ENCODE measurements at regions not wholly inside any gene's neighbourhood (a gene's known extent, or its start where the extent isn't known, plus 50 kb on each side); places are given as distances from the start of the nearest gene placed in this dataset.

DNA sequence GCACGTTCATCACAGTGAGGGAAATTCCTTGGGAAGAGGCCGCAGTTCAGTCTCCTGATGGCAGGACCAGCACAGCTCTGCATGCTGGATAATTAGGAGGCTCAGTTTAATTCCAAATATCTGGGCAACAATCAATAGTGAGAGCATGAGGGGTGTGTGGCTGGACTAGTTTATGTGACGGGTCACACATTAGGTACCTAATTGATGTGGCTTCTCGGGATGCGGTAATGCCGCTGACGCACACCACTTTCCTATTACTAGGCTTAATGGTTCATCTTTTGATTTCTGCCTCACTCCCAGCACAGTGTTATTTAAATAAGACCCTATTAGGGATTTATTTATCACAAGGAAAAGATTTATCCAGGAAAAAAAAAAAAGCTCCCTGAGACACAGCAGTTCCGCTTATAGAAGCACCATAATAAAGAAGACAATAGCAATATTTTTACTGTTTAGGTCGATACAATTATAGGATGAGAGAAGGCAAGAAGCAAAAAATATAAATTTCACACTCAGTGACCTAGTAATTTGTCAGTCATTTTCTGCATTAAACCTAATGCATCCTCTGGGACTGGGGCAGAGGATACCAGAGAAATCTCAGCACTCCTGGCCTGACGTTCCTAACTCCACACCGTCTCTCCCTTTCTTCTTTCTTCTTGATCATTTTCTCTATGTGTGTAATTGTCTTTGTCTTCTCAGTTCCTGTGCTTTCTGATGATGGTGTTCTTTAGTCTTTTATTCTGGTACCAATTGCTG is 264.7 kb upstream of the SLC14A2 start:
- no peak for DNase-seq

DNA sequence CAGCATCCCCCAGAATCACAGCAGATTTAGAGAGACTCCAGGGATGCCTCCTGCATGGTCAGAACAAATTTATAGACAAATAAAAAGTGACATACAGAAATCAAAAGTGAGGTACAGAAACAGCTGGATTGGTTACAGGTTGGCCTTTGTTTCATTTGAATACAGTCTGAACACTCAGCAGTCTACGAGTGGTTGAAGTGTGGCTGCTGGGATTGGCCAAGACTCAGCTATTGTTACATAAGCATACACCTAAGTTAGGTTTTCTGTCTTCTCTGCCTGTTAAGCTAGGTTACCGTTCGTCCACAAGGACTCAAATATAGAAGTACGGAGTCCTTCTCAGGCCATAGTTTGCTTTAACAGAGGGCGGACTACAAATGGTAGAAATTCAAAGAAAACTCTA is 262.4 kb upstream of the SLC14A2 start:
- no peak for DNase-seq

DNA sequence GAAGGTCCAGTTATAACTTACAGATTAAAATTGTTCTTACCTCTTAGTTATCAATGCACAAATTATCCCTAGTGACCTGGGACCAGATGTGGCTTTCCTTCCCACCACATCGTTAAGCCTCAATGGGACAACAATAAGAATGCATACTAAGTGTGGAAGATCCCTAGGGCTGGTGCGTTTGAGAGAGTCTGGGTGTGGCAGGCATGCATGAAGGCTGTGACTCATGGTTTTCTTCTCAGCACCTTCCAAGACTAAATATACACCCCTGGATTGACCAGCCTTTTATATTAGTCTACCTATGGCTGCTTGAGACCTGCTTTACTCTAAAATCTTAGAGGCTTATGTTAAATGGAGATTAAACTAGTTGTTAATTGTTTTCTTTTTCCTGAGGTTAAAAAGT is 261.7 kb upstream of the SLC14A2 start:
- DNase-seq, result no peak

DNA sequence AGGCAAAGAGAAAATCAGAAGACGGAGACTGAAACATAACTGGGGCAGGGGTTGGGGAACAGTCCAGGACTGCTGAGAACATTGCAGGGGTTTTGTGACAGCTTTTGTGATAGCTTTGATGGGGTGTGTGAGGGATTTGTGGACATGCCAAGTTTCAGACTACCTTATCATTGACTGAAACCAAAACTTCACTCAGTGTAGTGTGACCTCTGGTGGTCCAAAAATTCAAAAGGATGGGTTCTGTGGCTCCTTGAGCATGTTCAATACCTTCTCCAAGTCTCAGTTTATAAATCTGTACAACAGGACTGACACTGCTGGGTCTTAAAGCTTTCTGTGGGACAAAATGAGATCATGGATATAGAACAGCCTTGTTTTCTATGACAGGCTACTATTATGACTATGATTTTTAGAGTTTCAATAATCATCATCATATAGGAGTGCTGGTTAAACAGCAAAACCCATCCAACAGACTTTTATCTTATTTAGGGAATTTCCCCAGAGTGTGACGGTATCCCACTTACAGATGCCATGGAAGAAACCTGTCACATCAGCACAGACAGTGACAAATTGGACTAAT is 259.2 kb upstream of the SLC14A2 start:
- no peak for DNase-seq

DNA sequence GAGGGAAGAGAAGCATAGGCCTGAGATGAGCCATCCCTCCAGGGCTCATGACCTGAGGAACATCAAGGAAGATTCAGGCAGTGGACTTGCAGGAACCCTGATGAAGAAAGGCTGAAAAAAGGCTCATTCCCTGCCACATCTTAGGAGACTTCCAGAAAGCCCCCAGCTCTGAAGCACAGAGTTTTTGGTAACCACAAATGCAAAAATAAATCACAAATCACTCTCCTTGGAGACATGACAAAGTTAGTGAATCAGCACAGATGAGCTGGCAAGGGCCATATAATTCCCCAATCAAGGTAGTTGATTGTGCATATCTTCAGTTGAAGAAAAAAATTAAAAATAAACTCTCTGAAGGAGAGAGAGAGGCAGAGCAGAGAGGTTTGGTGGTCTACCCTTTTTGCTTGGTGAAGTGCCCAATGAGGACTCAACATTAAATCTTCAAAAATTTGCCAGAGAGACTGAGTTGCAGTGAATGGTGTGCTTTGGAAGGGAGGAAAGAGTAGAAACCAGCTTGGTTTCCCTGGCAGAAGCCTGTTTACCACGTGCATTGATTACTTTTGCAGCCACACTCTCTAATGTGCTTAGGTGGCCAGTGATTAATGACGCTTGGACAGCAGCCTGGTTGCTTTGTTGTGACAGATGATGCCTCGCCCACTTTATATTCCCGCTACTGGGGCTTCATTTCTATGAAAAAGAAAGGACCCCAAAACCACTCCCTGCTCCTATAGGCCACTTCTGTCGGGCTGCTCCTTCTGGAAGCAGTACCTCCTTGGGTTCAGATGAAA is 257.4 kb upstream of the SLC14A2 start:
- no peak for DNase-seq

DNA sequence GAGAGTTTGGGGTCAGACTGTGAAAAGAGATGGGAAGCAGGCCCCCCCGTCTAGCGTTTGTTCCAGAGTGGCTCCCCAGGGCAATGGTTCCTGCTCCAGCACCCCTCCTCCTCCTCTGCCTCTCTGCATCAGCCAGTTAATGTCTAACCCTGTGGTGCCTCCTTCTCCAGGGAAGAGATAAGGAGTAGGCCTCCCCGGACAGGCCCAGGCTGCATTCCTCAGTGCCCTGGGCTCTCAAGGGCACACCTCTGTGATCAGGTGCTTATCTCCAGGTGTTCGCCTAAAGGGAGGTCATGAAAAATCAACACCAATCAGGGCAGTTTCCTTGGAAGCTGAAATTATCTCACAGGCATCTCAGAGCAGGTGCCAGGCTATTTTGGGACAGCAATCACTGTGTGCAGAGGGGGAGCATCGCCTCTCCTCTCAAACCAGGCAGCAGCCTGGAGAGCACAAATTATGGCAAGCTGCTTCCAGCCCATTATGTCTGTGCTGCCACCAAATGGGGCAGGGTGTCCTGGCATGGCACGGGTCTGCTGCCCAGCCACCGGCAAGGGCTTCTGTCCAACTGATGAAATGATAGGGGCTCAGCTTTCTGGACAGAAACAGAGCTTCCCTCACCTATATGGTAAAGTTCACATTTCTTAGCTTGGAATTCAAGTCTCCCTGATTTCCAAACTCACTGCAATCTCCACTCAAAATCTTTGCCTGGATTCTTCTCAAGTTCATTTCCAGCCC is 255.8 kb upstream of the SLC14A2 start:
- no peak for DNase-seq

DNA sequence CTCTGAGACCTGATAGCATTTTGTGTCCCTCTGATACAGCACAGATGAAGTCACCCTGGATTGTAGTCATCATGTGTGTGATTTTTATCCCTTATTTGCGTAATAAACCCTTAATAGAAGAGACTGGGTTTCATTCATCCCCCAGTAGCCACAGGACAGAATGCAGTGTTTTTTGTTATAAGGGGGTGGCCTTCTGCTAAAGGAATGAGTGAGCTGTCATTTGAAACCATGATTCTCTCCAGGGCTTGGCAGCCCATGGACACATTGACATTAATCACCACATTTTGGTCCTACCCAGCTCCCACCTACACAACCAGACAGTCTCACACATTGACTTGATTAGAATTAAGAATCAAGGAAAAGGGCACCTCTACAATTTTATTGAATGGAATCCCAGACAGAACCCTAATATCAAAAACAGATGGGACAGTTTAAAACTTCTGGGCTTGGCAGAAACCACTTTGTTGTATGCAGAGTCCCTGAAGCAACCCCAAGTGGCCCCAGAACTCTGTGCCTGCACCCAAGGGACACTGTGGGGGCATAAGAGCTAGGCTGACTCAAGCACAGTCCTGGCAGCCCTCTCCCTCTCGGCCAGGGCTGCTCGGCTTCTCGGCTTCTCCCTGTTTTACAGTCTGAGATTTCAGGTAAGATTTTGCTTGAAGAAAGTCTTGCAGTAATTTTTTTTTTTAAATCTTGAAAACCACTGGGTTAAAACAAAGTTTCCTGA is 254.0 kb upstream of the SLC14A2 start:
- DNase-seq, result no peak

DNA sequence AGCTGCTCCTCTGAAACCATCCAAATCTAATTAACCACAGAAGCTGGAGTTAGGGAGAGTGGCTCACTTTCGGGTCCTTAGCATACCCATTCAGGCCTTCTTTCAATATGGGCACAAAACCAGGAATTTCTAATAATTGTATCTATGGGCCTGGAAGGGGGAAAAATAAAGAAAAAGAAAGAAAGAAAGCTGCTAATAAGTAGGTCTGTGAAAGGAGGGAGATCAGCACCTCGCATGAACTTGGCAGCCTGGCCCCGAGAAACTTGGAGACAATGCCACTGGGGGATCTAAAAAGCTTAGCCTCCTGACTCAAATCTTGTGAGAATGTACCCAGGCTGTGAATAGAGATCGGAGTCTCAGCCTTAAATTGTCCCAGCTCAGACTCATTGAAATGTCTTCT is 252.1 kb upstream of the SLC14A2 start:
- no peak for DNase-seq

DNA sequence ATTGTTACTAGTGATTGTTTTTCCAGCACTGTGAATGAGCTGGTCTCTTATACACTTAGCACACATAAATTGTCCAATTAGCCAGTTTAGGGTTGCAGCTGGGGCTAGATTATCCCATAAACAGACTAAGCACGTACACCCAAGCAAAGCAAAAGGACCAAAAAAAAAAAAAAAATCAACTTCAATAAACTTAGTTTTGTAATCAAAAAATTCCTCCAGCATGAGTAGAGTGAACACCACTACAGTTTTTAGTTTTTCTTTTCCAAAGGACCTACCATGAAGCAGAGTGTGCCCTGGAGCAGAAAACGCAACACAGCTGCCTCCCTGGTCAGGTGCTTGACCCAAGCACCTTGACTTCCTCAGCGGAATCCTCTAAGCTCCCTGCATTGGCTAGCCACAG is 249.4 kb upstream of the SLC14A2 start:
- DNase-seq, result no peak

DNA sequence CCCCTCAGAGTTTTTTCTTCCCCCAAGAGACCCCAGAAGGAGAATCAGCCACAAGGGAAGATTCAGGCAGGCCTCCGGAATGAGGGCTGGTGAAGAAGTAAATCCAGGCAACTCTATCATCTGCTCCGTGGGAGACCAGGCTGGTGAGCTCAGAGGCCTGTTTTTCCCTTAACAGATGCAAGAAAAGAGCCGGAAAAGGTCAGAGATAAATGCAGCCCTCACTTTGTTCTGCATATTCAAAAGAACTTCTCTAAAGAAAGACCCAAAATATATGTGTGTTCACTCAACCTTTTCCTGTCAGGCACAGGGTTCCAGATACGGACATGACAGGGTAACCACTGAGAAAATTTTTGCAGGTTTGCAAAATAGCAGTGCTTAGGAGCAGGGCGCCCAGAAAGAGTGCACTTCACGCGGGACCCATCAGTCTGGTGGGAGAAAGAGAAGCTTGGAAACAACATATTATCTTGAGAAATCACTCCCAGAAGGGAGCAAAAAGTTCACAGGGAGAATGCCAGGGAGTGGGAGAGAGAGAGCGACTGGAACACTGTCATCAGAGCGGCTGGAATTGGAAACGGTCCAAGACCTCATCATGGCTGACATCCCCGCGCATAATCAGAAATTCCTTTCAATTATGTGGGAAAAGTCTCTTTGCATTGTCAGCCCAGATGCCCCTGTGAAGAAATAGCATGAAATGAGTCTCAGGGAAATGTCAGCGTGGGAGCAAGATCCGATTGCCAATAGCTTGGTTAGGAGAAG is 244.8 kb upstream of the SLC14A2 start:
- DNase-seq, result no peak

DNA sequence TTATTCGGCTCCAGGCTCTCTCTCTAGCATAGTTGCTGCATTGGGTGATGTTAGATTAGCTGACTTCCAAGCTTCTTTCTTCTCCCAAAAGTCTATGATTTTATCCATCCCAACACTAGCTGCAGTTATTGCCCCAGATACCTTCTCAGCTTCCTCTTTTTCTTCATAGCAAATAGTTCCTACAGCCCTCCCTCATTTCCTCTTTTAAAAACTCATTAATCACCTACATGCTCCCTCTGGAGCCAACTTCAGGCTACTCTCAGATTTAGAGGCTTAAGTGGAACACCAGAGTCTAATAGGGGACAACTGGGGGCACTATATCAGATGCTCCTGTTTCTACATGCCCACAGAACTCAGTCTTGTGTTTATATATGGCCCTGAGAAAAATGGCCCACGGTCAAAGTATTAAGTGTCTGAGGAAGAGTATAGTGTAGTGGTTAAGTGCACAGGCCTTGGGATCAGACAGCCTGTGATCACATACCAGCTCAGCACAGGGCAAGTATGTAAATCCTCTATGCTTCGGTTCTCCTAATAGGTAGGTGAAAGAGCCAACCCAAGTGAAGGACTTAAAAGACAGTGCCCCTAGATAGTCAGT is 241.9 kb upstream of the SLC14A2 start:
- DNase-seq, result no peak

DNA sequence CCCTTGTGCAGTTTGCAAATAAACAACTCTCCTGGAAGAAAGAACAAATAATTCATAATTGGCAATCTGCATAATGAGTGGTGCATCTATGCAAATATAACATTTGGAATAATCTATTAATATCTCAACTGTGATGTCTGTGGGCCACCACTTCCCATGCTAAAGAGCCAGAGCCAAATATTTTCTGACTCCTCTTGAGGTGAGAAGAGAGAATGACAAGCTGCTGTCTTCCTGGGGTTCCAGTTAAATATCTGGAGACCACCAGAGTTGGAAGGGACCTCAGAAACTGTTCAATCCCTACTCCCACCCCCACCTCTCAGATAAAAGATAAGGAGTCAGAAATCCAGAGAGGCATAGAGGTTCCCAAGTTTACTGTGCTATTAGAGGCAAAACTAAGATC is 241.0 kb upstream of the SLC14A2 start:
- no peak for DNase-seq

DNA sequence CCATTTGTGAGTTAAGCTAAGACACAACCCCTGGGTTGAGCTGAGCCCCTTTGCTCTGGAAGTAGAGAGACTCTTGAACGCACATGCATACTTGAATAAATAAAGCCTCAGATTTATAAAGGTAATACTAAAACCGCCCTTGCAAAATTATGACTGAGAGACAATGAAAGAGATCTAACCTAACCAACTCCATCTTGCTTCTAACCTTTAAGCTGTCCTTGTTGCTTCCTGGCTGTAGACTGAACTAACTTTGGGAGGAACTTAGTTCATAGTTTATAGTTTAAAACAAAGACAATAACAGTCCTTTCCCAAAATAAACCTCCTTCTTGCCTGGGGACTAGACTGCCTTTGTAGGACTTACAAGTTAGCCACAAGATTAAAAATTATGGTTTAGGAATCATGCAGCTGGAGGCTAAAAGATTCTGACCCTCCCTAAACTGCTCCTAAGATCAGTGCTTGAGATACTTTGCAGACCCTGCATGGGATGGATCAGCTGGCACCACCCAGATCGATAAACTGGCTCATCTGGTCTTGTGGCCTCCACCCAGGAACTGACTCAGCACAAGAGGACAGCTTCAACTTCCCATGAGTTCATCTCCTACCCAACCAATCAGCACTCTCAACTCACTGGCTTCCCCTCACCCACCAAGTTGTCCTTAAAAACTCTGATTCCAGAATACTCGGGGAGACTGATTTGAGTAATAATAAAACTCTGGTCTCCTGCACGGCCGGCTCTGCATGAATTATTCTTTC is 240.2 kb upstream of the SLC14A2 start:
- no peak for DNase-seq

DNA sequence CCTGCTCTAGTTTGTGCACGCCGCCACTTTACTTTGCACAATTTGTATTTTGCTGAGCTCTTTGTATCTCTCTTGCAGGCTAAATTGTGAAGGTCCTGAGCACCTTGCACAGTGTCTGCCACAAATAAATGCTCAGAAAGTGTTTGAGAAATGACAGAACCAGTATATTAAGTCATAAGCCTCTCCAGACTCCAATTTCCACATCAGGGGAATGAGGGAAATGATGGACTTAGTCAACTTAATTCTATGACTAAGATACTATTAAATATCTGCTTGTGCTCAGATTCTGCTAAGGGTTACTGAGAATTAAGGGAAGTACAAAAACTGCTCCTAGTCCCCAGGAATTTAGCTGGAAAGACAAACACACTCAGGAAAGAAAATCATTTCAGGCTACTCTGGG is 239.1 kb upstream of the SLC14A2 start:
- no peak for DNase-seq

DNA sequence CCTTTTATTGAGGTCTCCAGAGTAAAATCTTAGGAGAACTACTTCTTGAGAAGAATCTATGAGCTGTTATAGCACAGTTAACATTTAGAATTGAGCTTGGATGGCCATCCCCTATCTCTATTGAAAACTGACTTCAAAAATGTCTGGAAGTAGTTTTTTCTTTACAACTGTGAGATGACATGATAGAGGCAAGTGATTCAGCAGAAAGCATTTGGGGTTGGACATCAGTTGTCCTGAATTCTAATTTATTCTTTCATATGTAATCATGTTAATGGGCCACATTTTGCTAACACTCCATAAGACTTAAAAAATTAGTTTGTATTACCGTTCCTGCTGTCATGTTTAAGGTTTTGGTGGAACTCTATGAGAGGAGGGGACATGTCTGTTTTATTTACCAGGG is 237.0 kb upstream of the SLC14A2 start:
- no peak for DNase-seq

DNA sequence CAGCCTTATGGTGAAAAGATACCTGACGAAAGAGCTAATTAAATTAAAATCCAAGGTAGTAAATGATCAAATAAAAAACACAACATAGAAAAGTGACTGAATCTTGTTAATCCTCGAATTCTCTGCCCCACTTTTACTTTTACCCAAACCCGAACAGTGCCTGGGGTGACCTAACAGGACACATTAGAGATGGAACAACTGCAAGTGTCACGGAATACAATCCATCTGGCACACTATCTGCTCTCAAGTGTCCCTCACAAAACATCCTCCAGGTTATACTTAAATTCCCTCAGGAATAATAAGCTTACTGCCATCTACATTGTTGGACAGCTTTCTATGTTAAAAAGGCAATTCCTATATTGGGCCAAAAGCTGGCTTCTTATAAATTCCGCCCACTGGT is 236.3 kb upstream of the SLC14A2 start:
- DNase-seq, result no peak

DNA sequence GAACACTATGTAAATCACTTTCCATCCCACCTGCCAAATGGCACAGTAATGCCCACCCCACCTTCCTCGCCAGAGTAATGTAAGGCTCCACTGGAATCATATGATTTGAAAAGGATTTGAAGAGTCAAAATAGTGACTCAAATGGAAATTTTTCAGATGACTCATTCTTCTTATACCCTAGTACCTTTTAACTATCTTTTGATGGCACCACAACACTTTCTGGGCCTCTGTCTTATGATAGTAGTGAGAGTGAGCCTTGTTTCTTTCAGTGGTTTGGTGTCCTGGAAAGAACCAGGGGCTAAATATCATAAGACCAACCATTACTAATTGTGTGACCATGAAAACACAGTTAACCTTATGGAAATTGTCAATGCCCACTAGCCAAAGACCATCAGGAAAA is 235.4 kb upstream of the SLC14A2 start:
- no peak for DNase-seq

DNA sequence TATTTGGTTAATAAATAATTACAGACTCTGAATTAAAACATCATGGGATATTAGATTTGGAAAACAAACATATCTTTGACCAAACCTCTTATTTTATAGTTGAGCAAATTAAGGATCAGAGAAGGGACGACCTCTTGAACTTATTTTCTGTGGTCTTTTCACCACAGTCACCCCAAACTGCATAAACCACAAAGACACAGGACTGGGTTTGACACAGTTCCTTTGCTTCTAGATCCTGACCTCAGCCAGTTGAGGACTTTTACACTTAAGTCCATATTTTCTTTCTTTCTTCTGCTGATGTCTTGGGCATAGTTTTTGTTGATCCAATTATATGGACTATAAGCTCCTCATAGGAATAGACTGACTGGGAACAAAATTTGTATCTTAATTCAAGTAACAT is 234.0 kb upstream of the SLC14A2 start:
- no peak for DNase-seq

DNA sequence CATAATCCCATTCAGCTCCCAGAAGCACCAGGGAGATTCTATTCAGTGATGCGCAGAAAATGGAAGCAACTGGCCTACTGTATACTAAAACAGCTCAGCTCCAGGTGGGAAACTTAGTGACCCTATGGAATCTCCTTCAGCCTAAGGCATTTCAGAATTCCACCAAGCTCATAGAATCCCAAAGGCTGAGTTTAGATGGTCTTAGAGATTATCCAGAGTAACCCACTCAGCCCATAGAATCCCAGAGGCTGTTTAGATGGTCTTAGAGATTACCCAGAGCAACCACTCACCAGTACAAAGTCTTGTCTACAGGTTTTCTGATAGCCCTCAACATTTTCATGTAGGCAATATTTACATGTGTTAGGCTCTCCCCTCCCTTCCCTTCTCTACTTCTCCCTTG is 232.0 kb upstream of the SLC14A2 start:
- no peak for DNase-seq

DNA sequence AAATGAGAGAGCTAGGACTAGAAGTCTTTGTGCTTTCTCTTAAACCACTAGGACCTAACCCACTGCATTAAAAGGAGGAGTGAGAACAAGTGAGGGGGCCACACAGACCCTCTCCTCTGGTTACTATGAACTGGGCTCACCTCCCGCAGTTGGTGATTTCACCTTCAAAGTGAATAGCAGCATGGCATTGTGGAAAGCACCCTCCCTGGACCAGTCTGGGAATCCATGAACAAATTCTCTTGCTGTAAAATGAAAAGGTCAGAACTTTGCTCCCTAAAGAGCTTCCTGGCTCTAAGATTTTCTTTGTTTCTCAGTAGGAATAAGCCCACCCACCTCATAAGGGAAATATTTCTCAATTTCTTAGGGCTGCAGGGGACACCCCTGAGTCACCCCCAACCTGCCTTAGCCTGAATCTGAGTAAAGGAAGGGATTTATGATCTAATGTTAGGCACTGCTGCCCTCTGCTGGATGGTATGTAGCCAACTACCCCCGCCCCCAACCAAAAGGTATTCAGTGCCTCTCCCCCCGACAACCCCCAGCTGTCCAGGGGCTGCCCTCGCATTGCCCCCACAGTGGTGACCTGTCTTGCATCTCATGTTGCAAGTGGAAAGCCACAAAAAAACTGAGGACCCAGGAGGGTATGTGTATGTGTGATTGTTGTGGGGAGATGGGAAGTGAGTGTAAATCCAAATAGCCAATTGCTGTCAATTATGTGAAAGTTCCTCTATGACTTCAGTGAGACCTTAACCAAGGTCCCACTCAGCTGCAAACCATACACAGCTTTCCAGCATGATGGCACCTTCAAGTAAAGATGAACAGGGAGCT is 230.9 kb upstream of the SLC14A2 start:
- peak; percentile 37 for DNase-seq
